GM23338 (cell line): ENCODE measurements at regions not wholly inside any gene's neighbourhood (a gene's known extent, or its start where the extent isn't known, plus 50 kb on each side); places are given as distances from the start of the nearest gene placed in this dataset.

ENCODE experiments used
- CREB1 ChIP-seq: fragments of 250-450 bp; sonication (Bioruptor Pico); IDR thresholded peaks from 2 replicates; pipeline ENCODE4 v1.5.0; 2020; ENCODE audit warnings: low read depth, mild to moderate bottlenecking, moderate library complexity
- CTCF ChIP-seq, 2 experiments: fragments of 200-600 bp in 1 of 2; sonication (generic) in 1 of 2; conservative IDR thresholded peaks; 2 replicates each; pipeline versions ENCODE4 v1.5.1 to v1.6.1; 2016 to 2017; ENCODE audit warnings: antibody characterized with exemption in 2 of 2, low read depth in 2 of 2, mild to moderate bottlenecking in 2 of 2, moderate library complexity in 1 of 2
- EZH2 ChIP-seq: fragments of 200-600 bp; sonication (generic); IDR thresholded peaks from one replicate; pipeline ENCODE4 v1.8.0; 2017; ENCODE audit warnings: antibody characterized with exemption, mild to moderate bottlenecking, low read depth; ENCODE audit not compliant: unreplicated experiment
- EZH2phosphoT487 ChIP-seq: fragments of 200-600 bp; sonication (generic); IDR thresholded peaks from one replicate; pipeline ENCODE4 v1.8.1; 2018; ENCODE audit warnings: antibody characterized with exemption; ENCODE audit not compliant: unreplicated experiment
- NANOG ChIP-seq: IDR thresholded peaks from 2 replicates; pipeline ENCODE4 v1.6.1; 2016; ENCODE audit warnings: antibody characterized with exemption, borderline replicate concordance
- POLR2AphosphoS5 ChIP-seq: IDR thresholded peaks from 2 replicates; pipeline ENCODE4 v1.6.1; 2016; ENCODE audit warnings: antibody characterized with exemption, low read depth
- REST ChIP-seq: IDR thresholded peaks from one replicate; pipeline ENCODE4 v1.6.1; 2018; ENCODE audit warnings: antibody characterized with exemption; ENCODE audit not compliant: unreplicated experiment
- ZNF331 ChIP-seq: fragments of 250-450 bp; sonication (Bioruptor Pico); IDR thresholded peaks from 2 replicates; pipeline ENCODE4 v1.5.0; 2020; ENCODE audit warnings: low read depth, mild to moderate bottlenecking, moderate library complexity
- ZNF462 ChIP-seq: fragments of 250-450 bp; sonication (Bioruptor Pico); IDR thresholded peaks from 2 replicates; pipeline ENCODE4 v1.5.0; 2020; ENCODE audit warnings: mild to moderate bottlenecking, moderate library complexity

- TF ChIP-seq EZH2 (no peak), CTCF (conservative IDR thresholded peaks at IDR 0.05; ENCODE audit: low read depth in 2 of 2) (no peak), POLR2AphosphoS5 (no peak), EZH2phosphoT487 (no peak), ZNF331 (CRISPR knock-in tag) (no peak), CREB1 (CRISPR knock-in tag) (no peak), REST (no peak), NANOG (no peak), ZNF462 (CRISPR knock-in tag) (no peak)
These were observed 144.6 kb downstream of the TDRD15 start for GRCh38 chr2:21268197-21268877.
